Lung (tissue), 11 donors: ENCODE measurements at regions not wholly inside any gene's neighbourhood (a gene's known extent, or its start where the extent isn't known, plus 50 kb on each side); places are given as distances from the start of the nearest gene placed in this dataset.

Source experiments
- ATAC-seq: fragments of 200-7000 bp; cut with Tn5 transposase; one replicate; pipeline ENCODE4 v1.9.1; 2020; ENCODE audit warnings: moderate number of reproducible peaks; ENCODE audit not compliant: insufficient read depth, low FRiP score
- DNase-seq, 3 donors: peaks; one replicate each; pipeline ENCODE4 v3.0.0-alpha.2; 2013 to 2017
- H3K27ac ChIP-seq, 2 donors: one replicate each; pipeline ENCODE4 v1.5.1; 2013; ENCODE audit warnings: mild to moderate bottlenecking in 2 of 2, moderate library complexity in 2 of 2, control low read depth in 1 of 2, inconsistent platforms in 1 of 2, low read depth in 1 of 2, low read length in 1 of 2
- H3K27me3 ChIP-seq, 3 donors: one replicate each; pipeline ENCODE4 v1.5.1; 2013; ENCODE audit warnings: low read length in 2 of 3; ENCODE audit not compliant: control insufficient read depth in 3 of 3, insufficient read depth in 3 of 3
- H3K36me3 ChIP-seq, 4 donors: one replicate each; pipeline ENCODE4 v1.5.1; 2013; ENCODE audit warnings: low read length in 4 of 4, mild to moderate bottlenecking in 1 of 4, moderate library complexity in 1 of 4; ENCODE audit not compliant: control insufficient read depth in 4 of 4, insufficient read depth in 4 of 4
- H3K4me1 ChIP-seq, 5 donors: one replicate each; pipeline ENCODE4 v1.5.1; 2013; ENCODE audit warnings: low read length in 5 of 5, mild to moderate bottlenecking in 2 of 5, moderate library complexity in 1 of 5; ENCODE audit not compliant: control insufficient read depth in 5 of 5, insufficient read depth in 5 of 5
- H3K4me3 ChIP-seq: one replicate; pipeline ENCODE4 v1.5.1; 2013; ENCODE audit warnings: mild to moderate bottlenecking, control low read depth, moderate library complexity
- H3K9ac ChIP-seq, 2 donors: one replicate each; pipeline ENCODE4 v1.5.1; 2013; ENCODE audit warnings: low read length in 2 of 2, control low read depth in 1 of 2; ENCODE audit not compliant: insufficient read depth in 1 of 2
- H3K9me3 ChIP-seq, 4 donors: one replicate each; pipeline ENCODE4 v1.5.1; 2013; ENCODE audit warnings: low read length in 3 of 4, mild to moderate bottlenecking in 1 of 4, moderate library complexity in 1 of 4; ENCODE audit not compliant: control insufficient read depth in 4 of 4, insufficient read depth in 3 of 4
- CTCF ChIP-seq: IDR thresholded peaks from 2 replicates; pipeline ENCODE4 v1.5.1; 2012; ENCODE audit warnings: mild to moderate bottlenecking; ENCODE audit errors: control extremely low read depth, extremely low read depth
- WGBS, 2 donors: extraction: QIAGEN DNeasy Blood & Tissue Kit; methylation state at CpG; one replicate each; pipeline ENCODE4 v1.1.7; 2013; 5-methylcytosine and 5-hydroxymethylcytosine counted together
- donor health status: control.
- donor health status: control.
- donor health status: Bipolar disorder and iron deficiency.
- donor health status: healthy.
- donor health status: DM: yes; HTN: yes; CAD: no.

DNA sequence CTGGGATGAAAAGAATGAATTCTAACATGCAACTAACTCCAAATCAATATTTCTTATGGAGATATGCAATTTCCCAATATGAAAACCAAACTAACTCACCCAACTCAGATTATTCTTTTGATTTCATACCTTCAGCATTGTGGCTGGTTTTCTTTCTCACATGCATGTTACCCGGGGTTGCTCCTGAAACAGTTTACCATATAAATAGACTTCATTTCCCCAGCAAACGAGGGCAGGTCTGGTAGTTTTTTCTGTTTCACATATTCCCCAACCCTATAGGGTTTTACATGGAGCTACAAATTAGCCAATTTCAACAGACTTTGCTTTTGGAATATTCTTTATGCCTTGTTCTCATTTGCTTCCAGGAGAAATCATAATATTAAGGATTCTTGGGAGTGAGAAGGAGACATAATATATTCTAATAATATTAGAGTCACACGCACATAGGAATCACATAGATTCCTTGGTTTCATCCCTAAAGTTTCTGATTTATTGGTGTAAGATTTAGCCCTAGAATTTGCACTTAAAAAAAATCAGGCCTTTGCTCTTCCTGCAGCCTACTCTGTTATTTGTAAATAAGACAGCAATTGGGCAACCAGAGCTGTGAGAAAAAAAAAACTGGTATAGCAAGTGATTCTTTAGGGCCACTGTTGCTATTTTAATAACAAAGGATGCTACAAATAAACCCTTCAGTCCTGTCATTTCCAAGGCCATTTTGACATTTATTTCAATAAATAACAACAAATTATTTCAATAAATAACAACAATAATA is 60.3 kb upstream of the FAM20A start:
- Histone ChIP-seq H3K9me3 (peaks cover 0 to 3% (median 0%) of the 10 kb centered on the region in 4 donors), H3K36me3 (no peaks in the 10 kb centered on the region), H3K4me3 (no peak overlapping the region), H3K9ac (no peak overlapping the region), H3K27me3 (no peaks in the 10 kb centered on the region), H3K4me1 (no peaks in the 10 kb centered on the region), H3K27ac (no peak overlapping the region)
- no peak for DNase-seq
- no peak for TF ChIP-seq CTCF
- ATAC-seq, result no peak
- WGBS, 2 donors, result 79 to 83% methylated on average over 3 of the region's 3 CpGs

GRCh38 chr17:68660302-68660701 is 59.1 kb upstream of the FAM20A start:
- H3K9ac ChIP-seq, result no peak overlapping the region
- H3K27me3 ChIP-seq, result no peaks in the 10 kb centered on the region
- TF ChIP-seq CTCF, result no peak
- no peak for DNase-seq
- peaks cover 0 to 3% (median 0%) of the 10 kb centered on the region in 4 donors for H3K9me3 ChIP-seq
- ATAC-seq, result no peak
- no peaks in the 10 kb centered on the region for H3K4me1 ChIP-seq
- no peak overlapping the region for H3K27ac ChIP-seq
- no peaks in the 10 kb centered on the region for H3K36me3 ChIP-seq
- no peak overlapping the region for H3K4me3 ChIP-seq
- WGBS, 2 donors, result 75 to 77% methylated on average over 3 of the region's 3 CpGs

GRCh38 chr17:68658999-68659780 is 58.0 kb upstream of the FAM20A start:
- WGBS, 2 donors, result 83 to 90% methylated on average over 7 of the region's 7 CpGs
- ATAC-seq (no peak), DNase-seq (no peak)
- Histone ChIP-seq H3K27ac (no peak overlapping the region), H3K36me3 (no peaks in the 10 kb centered on the region), H3K4me1 (no peaks in the 10 kb centered on the region), H3K9ac (no peak overlapping the region), H3K4me3 (no peak overlapping the region), H3K27me3 (no peaks in the 10 kb centered on the region), H3K9me3 (peaks cover 0 to 3% (median 0%) of the 10 kb centered on the region in 4 donors)
- TF ChIP-seq CTCF, result no peak
